Stimulated activated CD4-positive, alpha-beta T cell treated with anti-CD3 and anti-CD28 coated beads, Interleukin-4, amount 100 ng/mL, for 4 hours (primary cell): ENCODE measurements at regions not wholly inside any gene's neighbourhood (a gene's known extent, or its start where the extent isn't known, plus 50 kb on each side); places are given as distances from the start of the nearest gene placed in this dataset.
A peak's percentile ranks its signal among the peaks of the same experiment; 100 is the strongest.

Experiments used
- DNase-seq, 2 experiments: peaks; one replicate each; pipeline ENCODE4 v3.0.0-alpha.2; 2020

DNA sequence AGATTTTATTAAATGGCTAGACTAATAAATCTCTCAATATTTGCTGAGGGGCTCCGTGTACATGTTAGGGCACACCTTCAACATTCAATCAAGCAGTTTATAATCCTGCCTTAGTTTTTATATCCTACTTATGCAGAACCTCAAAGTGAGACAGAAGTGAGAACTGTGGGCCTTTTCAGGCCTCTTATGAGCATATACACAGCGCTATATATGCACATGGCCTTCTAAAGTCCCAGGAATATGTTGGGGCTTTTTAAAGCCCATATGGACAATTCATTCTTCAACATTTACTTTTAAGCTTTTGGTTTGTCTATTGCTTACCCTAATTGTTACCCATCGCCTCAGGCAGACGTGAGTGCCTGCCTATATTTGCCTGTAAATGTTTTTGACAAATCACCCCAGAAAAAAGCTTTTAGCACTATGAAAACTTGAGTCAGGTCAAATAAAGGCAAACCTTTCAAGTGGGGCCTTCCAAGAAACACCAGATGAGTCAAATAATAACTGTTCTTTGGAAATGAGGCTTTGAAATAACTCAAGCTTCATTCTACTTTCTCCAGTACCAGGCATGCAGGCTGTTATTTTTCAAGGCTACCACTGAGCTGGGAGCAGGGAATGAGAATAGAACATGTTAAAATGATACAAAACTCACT is 58.2 kb downstream of the ESM1 start:
- DNase-seq: no peak

DNA sequence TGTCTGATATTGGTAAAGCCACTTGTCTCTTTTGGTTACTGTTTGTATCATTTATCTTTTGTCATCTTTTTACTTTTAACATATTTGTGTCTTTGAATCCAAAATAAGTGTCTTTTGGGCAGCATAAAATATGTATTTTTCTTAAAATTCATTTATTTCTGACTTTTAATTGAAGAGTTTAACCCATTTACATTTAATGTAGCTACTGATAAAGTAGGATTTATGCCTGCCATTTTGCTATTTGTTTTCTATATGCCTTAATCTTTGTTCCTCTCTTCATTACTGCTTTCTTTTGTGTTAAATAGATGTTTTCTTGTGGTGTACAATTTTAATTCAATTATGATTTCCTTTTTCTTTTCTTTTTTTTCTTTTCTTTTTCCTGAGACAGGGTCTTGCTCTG is 60.9 kb downstream of the ESM1 start:
- DNase-seq: no peak

DNA sequence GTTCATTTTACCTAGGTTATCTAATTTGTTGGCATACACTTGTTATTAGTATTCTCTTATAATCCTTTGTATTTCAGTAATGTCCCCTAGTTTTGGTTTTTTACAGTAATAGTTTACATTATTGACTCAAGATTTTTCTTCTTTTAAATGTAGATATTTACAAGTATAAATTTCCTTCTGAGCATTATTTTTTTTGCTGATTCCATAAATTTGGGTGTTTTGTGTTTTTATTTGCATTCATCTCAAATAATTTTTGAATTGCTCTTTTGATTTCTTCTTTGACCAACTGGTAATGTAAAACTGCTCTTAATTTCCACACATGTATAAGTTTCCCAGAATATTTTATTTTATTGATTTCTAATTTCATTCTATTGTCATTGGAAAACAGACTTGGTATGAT is 68.1 kb downstream of the ESM1 start:
- no peak for DNase-seq

DNA sequence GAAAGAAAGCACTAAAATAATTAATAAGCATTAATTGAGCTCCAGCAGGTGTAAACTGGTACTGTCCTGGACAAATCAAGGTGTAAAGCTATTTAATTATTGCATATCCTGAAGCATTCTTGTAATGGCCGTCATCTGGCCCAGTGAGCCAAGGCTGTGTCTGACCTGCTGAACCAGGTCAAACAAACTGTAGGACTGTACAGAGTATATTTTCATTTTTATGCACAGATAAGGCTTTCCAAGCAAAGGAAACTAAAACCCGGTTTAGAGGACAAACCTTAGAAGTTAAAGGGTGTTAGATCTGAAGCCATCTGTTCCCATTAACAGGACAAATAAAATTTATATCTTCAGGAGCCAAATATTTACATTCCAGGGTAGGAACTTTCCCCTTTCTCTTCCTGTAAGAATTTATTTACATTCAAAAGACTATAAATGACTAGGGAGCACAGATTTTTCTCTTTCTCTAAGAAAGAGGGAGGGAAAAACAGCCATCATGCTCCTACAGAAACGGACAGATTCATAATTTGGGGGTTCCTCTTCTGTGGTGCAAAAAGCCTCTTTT is 69.8 kb downstream of the ESM1 start:
- DNase-seq: no peak

DNA sequence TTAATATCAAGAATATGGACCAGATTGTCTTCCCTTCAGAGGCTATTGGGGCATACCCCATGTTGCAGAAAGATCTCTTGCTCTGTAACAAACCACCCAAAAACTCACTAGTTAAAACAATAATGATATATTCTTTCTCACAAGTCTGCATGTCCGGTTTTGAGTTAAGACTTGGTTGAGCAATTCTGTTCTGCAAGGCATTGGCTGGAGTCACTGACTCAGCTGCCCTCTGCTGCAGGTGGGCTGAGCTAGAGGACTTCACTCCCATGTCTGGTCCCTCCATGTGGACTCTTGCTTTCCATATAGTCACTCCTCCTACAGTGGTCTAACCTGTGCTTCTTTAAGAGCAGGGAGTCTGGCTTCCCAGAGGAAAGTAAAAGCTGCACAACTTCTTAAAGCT is 73.4 kb downstream of the ESM1 start:
- DNase-seq: no peak

DNA sequence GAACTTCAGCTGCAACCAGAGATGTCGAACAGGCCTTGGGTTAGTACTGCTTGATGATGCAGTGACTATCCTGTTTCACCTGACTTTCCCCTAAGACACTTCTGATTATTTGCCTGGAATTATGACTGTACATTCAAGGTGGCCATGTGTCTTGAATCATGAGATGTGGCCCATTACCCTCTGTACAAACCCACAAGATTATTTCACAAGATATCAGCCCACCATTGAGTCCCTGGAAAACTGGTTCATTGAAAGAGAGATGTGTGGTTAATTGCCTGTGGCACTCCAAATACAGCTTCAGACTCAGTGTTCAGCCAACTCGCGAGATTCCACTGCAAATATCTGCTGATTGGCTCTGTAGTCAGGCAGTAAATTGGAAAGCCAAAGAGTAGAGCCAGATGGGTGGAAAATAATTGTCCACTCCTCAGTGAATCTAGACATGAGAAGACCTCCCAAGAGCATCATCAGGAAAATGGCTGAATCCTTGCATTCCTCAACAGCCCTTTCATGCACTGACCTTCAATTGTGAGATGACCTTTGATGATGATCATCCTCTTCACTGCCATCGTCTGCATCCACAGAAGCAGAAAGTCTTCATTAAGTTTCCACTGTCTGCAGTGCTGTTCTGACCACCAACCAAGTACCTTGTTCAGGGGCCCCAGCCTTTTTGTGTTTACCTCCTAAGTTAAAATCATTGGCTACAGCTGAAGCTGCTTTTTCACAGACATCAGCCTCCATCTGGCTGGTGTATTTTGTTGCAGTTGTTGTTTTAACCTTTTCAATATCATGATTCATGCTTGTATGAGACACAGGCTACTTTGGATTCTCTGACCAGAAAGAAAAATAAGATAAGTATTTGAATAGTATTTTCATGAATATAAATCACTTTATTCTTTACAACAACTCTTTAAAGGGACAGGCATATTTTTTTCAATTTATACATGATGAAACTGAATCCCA is 75.2 kb downstream of the ESM1 start:
- DNase-seq: no peak

DNA sequence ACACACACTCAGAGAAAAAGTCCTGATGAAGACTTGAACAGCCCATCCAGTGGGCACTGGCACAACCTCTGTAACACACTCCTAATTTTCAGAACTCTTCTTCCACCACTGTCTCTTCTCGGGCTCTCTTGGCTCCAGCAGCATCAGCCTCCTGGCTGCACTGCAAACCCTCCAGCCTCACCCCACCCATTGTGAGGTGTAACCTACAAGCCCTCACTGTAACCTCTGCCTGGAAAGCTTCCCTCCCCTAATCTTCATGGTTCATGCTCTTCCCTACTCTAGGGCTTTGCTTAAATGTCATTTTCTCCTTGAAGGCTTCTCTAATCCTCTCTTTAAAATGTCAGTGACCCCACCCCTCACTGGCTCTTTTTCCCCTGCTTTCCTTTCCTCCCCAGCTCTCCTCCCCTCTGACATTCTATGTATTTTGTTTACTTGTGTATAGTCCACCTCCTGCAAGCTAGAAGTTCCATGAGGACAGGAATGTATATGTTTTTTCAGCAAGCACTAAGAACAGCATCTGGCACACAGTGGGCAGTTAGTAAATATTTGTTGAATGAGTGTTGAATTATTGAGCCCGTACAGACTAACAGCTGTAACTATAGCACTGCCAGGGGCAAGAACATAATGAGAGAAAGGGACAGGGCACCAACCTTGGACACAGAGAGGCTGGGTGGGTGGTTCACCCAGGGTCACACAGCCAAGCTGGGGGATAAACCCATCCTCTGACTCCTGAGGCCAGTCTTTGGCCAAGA is 76.4 kb downstream of the ESM1 start:
- DNase-seq: no peak

DNA sequence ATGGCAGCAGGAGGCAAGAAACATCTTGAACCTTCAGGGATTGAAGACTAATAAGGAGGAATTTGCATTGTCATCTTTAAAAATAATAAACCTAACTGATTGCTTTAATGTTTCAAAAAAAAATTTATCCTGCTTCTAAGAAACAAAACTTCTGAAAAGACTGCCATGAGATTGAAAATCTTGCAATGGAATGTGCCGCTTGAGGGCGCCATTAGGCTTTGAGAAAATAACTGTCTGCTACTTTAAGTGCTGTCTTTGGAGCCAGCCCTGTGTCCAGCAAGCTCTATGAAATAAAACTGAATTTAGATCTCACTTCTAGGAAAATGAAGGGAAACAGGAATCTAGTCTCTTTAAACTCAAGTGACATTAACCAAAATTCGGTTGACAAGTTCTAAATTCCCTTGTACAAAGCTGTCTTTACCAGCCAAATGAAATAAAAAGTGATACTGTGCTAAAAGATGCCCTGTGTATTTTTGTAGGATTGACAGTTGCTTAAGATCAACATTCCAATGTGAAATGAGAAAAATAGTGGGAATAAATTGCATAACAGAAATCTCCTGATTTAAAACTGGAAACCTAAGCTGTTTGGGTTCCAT is 79.4 kb downstream of the ESM1 start:
- peak; percentile 45 to 60 for DNase-seq

DNA sequence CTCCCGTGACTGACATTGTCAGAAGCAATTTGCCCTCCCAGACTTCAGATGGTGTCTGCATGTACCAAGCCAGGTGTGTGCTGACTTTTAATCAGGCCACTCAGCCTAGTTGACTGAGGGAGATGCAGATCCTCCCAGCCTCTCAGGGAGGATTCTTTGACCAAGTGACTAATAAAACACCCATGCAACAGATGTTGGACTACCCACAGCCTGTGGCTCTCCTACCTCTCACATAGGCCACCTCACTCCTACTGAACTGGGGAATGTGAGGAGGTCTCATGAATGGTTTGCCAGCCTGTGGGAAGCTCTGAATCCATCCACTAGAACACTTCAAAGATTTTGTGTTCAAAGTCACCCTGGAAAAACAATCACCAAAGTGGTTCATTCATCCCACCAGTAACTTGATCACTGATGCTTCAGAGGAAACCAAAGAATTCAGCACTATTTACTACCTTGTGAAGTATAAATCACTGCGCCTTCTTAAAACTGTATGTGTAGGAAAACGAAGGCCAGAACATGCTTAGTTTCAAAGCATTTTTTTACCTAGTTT is 80.1 kb downstream of the ESM1 start:
- DNase-seq: no peak

DNA sequence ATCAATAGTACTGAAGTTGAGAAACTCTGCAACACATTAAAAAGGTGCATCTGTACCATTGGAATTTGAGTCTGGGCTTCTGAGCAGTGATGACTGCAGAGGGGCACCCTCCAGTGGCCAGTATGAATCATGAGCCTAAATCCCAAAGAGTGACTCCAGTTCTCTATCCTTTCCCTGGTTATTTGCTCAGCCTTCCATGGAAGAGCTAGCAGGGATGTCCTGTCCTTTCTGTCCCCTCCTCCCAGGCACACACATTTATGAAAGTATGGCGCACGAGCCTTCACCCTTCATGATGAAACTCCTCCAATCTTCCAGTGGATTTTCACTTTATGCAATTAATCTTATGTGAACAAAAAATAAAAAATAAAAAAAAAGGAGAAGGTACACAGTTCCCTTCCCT is 81.0 kb downstream of the ESM1 start:
- DNase-seq: no peak

DNA sequence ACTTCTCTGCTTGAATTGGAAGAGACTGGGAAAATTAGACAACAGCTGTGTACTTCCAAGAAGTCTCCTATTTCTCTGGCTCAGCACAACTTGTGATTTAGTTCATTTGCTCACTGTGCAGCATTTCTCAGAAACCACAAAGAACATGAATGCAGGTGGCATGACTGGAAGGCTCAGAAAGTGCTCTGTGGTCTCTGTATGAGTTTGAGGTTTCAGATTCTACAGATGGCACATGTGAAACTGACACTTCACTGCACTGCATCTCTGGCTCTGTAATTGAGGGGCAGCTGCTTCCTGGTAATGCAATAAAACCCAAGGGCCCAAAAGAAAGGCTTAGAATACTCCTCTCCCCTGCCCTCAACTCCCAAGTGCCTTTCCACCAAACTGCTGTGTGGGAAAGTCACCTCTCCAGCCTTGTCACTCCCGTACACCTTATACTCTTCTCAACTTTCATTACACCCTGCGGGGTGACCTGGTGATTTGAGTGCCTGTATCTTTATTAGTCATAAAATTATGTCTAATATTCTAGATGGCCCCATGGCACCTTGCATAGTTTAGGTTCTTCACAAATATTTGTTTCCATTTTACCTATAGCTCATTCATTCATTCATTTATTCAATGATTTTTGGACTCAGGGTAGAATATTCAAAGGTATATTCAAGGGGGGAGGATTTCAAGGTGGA is 82.5 kb downstream of the ESM1 start:
- DNase-seq: peak in 1 of 2 experiments; percentile 12

DNA sequence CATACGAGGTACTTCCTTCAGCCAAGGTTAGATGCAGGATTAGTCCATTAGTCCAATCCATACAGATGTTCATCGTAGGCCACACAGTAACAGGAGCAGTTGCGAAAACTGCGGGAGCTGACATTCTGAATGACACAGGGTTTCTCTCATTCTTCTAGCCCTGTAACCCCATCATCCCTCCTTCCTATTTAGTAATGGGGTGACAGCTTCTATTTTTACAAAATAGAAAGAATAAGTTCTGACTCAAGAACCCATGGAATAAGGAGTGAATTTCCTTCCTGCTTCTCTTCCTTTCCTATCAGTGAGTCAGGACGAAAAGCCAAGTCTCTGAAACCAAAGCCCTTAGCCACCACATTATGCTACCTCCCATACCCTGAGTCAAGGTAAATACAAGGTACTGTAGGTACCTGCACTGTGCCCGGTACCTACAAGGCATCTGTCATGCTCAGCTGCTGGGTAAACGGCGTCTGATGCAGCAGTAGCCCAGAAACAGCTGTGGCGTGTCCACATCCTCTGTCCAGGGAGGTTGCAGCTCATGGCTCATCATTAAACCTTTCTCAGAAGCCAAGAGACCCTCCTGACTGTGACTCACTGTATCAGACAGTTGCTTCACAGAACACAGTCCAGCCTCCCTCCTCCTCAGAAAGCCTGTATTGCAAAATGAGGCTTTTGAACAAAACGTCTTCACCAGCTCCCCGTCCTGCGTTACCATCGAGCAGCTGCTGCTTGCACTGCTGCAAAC is 84.2 kb downstream of the ESM1 start:
- DNase-seq: no peak

DNA sequence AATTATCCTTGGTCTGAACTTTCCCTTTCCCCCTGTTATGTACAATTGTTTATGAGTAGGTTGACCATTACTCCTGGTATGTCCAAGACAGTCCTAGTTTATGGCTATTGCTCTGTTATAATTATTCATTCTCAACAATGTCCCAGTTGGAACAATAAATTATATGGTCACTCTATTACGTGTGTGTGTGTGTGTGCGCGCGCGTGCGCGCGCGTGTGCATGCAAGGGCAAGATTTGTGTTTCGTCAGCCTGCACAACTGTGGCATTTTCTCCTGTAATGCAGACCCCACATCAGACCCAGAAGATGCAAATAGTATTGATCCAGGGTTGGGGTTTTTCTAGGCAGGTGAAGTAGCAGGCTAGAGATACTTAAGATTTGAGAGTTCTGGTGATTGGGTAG is 88.4 kb downstream of the ESM1 start:
- DNase-seq: no peak

DNA sequence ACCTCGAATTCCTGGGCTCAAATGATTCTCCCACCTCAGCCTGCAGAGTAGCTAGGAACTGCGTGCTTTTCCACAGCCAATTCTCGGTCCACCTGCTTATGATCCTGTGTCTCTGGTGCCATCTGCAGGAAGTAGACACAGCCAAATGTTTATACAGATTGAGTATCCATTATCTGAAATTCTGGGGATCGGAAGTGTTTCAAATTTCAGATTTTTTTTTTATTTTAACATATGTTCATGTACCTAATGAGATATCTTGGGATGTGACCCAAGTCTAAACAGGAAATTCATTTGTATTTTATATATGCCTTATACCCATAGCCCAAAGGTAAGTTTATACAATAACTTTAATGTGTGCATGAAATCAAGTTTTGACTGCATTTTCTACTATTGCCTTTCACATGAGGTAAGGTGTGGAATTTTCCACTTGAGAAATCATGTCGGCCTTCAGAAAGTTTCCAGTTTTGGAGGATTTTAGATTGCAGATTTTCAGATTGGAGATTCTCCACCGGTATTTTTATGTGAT is 89.5 kb downstream of the ESM1 start:
- DNase-seq: no peak

DNA sequence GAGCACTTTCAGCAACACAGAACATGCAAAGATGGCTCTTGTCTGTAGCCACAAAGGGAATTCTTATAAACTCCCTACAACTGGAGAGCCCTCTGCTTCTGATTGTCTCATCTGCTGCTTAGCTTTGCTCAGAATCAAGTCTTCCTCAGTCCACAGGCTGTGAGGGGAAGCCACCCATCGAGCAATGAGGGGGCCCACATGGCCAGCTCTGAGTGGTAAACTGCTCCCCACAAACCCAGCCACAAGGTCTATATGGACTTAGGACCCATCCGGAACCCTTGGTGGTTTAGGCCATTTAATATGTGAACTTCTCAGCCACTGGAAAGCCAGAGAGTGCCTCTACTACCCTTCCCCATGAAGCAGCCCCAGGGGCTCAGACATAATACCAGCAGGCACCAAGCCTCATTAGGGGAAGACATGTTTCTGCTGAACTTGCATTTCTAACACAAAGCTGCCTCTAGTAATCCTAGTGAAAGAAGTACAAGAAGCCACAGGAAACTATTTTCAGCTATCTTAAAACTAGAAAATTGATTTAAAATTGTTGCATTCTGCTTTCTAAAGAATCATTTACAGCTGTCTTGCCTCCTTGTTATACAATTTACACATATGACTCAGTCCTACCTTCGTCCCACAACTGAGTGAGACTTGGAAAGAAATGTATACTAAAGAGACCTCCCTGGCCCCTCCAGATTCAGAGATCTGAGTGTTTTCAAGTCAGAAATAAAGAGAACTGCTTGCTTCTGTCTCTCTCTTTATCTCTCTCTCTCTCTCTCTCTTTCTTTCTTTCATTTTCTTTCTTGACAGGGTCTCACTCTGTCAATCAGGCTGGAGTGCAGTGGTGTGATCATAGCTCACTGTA is 90.2 kb downstream of the ESM1 start:
- DNase-seq: no peak

DNA sequence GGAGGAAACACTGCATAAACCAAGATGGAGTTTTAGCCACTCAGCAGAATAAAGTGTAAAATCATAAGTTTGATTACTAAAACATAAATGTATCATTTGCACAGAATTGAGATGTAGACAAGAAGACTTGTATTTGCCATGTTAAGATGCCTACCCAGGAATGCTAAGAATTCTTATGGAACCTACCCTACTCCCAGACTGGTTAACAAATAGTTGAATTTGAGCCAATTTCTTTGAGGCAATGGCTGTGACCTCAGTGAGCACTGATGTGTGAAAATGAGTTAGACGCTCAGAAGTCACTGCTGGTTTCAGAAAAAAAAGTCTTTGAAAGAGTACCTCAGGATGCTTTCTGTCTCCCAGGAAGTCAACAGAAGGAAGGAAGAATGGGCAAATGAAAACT is 95.6 kb downstream of the ESM1 start:
- no peak for DNase-seq

DNA sequence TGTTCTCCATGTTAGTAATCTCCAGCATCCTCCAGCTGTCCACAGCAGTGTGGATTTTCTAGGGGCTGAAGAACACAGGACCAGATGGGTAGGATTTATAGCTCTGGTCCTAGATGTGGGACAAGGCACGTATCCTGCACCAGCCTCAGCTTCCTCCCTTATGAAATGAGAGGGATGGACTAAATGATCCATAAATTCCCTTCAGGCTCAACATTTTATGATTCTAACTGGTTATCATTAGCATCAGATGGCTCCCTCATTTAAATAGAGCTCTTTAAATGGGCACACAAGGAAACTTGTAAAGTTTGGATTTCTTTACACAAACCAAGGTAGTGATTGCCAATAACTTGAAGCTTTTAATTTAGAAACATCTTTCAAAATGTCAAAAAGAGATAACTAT is 97.7 kb downstream of the ESM1 start:
- no peak for DNase-seq

DNA sequence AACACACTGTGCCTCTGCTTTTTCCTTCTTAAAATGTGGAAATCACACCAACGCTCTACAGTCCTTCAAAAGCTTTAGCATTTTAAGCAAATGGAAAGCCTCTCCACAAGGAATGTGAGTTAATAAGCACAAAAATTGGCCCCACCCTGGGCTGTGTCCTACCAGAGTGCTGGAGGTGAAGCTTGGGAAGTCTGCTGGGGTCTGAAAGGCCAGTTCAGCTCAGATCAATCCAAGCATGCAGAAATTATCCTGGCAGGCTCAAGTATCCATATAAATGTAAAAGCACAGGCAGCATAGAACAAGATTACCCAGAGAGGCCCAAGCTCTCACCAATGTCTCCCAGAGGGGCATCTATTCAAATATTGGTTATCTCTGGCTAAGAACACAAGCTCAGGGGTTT is 98.5 kb downstream of the ESM1 start:
- no peak for DNase-seq

DNA sequence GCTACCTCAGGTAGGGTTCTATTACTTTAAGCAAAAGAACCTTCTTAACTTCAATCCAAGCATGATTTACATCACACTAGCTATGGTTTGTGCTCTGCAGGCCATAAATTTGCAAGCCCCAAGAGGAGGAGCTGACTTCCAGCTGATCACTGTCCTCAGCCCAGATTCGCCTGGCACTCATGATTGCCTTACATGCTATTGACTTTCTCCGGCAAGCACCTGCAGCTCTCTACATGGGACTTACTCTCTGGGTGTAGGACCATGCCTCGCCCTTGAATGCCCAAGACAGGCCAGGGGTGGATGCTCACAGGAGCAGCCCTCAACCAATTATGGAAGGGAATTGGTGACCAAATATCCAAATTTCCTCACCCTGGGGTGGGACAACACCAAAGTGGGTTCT is 99.8 kb downstream of the ESM1 start:
- DNase-seq: no peak

DNA sequence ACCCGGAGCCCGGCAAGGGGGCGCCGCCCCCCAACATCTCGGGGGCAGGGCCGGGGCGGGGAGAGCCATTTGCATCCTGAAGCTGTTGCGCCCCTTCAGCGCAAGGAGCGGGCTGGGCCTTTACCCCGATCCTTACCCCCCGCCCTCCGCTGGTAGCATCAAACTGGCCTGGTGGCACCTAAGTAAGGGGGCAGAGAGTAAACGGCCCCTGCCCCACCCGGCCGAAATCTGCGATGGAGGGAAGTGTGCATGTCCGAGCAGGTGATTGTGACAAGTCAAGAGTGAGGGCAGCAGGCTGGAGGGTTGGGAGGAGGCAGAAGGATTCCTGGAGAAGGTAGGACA is 101.2 kb downstream of the ESM1 start:
- no peak for DNase-seq
